Mesendoderm (in vitro differentiated cells): ENCODE measurements at regions not wholly inside any gene's neighbourhood (a gene's known extent, or its start where the extent isn't known, plus 50 kb on each side); places are given as distances from the start of the nearest gene placed in this dataset.
"Not testable (repeated sequence)": the region's sequence is repeated elsewhere in the genome, so short reads cannot be mapped to it uniquely, and the experiment has no call there.

Experiments
- DNase-seq: peaks from one replicate; pipeline ENCODE4 v3.0.0; 2013
- H2AK5ac ChIP-seq: 2 replicates; pipeline ENCODE4 v1.6.1; 2013; ENCODE audit warnings: low read length, inconsistent platforms
- H2BK120ac ChIP-seq: 2 replicates; pipeline ENCODE4 v1.6.1; 2013; ENCODE audit warnings: low read depth, mild to moderate bottlenecking, low read length, moderate library complexity, mixed read lengths
- H2BK15ac ChIP-seq: replicated peaks from 2 replicates; pipeline ENCODE4 v1.6.1; 2013; ENCODE audit warnings: low read depth, mild to moderate bottlenecking, moderate library complexity
- H2BK5ac ChIP-seq: 2 replicates; pipeline ENCODE4 v1.6.1; 2013; ENCODE audit warnings: low read length, inconsistent platforms
- H3K18ac ChIP-seq: 2 replicates; pipeline ENCODE4 v1.6.1; 2013; ENCODE audit warnings: mild to moderate bottlenecking, low read length, mixed read lengths
- H3K23ac ChIP-seq: one replicate; pipeline ENCODE4 v1.6.1; 2013; ENCODE audit warnings: low read length
- H3K27ac ChIP-seq: 2 replicates; pipeline ENCODE4 v1.5.1; 2013; ENCODE audit warnings: low read depth, mild to moderate bottlenecking, inconsistent platforms, low read length, moderate library complexity
- H3K27me3 ChIP-seq: 2 replicates; pipeline ENCODE4 v1.6.1; 2013; ENCODE audit warnings: low read length, control low read depth, mild to moderate bottlenecking, inconsistent platforms; ENCODE audit not compliant: insufficient read depth, poor library complexity
- H3K36me3 ChIP-seq: 2 replicates; pipeline ENCODE4 v1.6.1; 2013; ENCODE audit warnings: low read length, inconsistent platforms; ENCODE audit not compliant: control insufficient read depth, insufficient read depth
- H3K4ac ChIP-seq: one replicate; pipeline ENCODE4 v1.6.1; 2013; ENCODE audit warnings: low read depth, mild to moderate bottlenecking, low read length, moderate library complexity
- H3K4me1 ChIP-seq: 2 replicates; pipeline ENCODE4 v1.6.1; 2013; ENCODE audit warnings: low read depth, low read length, inconsistent platforms; ENCODE audit not compliant: control insufficient read depth
- H3K4me2 ChIP-seq: 2 replicates; pipeline ENCODE4 v1.6.1; 2013; ENCODE audit warnings: low read length
- H3K4me3 ChIP-seq: 2 replicates; pipeline ENCODE4 v1.5.1; 2013; ENCODE audit warnings: mild to moderate bottlenecking, low read length
- H3K56ac ChIP-seq: one replicate; pipeline ENCODE4 v1.6.1; 2013; ENCODE audit warnings: low read length
- H3K79me1 ChIP-seq: 2 replicates; pipeline ENCODE4 v1.6.1; 2013; ENCODE audit warnings: low read length, inconsistent platforms
- H3K79me2 ChIP-seq: 2 replicates; pipeline ENCODE4 v1.6.1; 2013; ENCODE audit warnings: mild to moderate bottlenecking, low read length; ENCODE audit not compliant: control insufficient read depth, insufficient read depth
- H3K9ac ChIP-seq: 2 replicates; pipeline ENCODE4 v1.6.1; 2013; ENCODE audit warnings: low read length, inconsistent platforms
- H4K5ac ChIP-seq: one replicate; pipeline ENCODE4 v1.6.1; 2013; ENCODE audit warnings: low read length
- H4K8ac ChIP-seq: one replicate; pipeline ENCODE4 v1.6.1; 2013; ENCODE audit warnings: low read depth, mild to moderate bottlenecking, control low read depth, low read length, moderate library complexity
- whole genome bisulfite sequencing: extraction: QIAGEN DNeasy Blood & Tissue Kit; methylation state at CpG from one replicate; pipeline ENCODE4 v1.1.7; 2013; ENCODE audit warnings: low lambda C conversion rate, missing lambda C conversion rate; ENCODE audit not compliant: insufficient coverage; ENCODE audit errors: extremely low coverage; 5-methylcytosine and 5-hydroxymethylcytosine counted together

DNA sequence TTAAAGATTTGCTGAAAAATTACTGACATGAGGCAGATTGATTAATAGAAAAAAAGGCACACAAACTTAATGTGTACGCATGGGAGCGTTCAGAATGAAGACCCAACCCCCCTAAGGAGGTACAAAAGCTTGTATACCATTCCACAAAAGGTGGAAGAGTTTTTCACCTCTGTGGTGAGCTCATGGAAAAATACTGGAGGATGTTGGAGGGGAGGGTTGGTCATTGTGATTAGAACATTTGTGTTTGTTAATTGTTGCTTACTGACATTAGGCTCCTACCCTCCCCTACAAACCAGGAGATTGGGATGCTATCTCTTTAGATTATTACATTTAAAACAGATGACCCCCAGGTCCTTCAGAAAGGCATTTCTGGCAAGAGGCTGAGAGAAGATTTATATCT is 1973.3 kb downstream of the OLFM4 start:
- Histone ChIP-seq H2BK120ac (peak overlapping the region; percentile 88), H3K27ac (peak overlapping the region; percentile 33), H3K4ac (no peak overlapping the region), H4K5ac (no peak overlapping the region), H2AK5ac (no peak overlapping the region), H3K9ac (no peak overlapping the region), H3K4me1 (peaks cover 2% of the 10 kb centered on the region), H2BK15ac (peak overlapping the region; percentile 92), H3K79me2 (no peaks in the 10 kb centered on the region), H3K36me3 (no peaks in the 10 kb centered on the region), H3K27me3 (no peaks in the 10 kb centered on the region), H3K4me3 (no peak overlapping the region), H4K8ac (peak overlapping the region; percentile 94), H3K23ac (no peak overlapping the region), H3K56ac (peak overlapping the region; percentile 47), H2BK5ac (peak overlapping the region; percentile 35), H3K79me1 (no peaks in the 10 kb centered on the region), H3K4me2 (no peak overlapping the region), H3K18ac (peak overlapping the region; percentile 97)
- peak; percentile 51 for DNase-seq
- no CpG with 5 or more reads among the region's 2 CpGs for WGBS

DNA sequence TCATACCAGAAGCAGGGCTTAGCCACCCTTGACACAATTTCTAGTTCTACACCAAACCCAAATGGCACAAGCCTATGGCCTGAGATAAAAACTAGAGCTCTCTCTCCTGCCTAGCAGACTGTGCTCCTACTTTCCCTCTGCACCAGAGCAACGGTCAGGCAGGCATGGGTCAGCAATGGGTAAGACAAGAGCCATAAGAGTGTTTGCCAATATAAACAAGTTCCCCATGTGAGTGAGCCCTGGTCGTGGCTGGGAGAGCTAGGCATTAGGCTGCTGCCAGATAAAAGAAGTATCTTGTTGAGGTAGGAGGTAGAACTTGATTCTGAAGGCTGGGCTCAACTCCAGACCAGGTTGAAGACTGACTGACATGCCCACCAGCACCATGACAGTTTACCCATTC is 1979.1 kb downstream of the OLFM4 start:
- H4K5ac ChIP-seq = no peak overlapping the region
- H3K79me2 ChIP-seq = no peaks in the 10 kb centered on the region
- no peak overlapping the region for H2AK5ac ChIP-seq
- H3K4me2 ChIP-seq = no peak overlapping the region
- DNase-seq = no peak
- no peak overlapping the region for H2BK120ac ChIP-seq
- H3K9ac ChIP-seq = no peak overlapping the region
- no peaks in the 10 kb centered on the region for H3K4me1 ChIP-seq
- H3K27ac ChIP-seq = no peak overlapping the region
- no peak overlapping the region for H2BK15ac ChIP-seq
- no peak overlapping the region for H3K4me3 ChIP-seq
- H3K36me3 ChIP-seq = no peaks in the 10 kb centered on the region
- no peak overlapping the region for H3K4ac ChIP-seq
- H4K8ac ChIP-seq = no peak overlapping the region
- H3K56ac ChIP-seq = no peak overlapping the region
- no peaks in the 10 kb centered on the region for H3K27me3 ChIP-seq
- no peak overlapping the region for H3K23ac ChIP-seq
- H3K79me1 ChIP-seq = no peaks in the 10 kb centered on the region
- no peak overlapping the region for H2BK5ac ChIP-seq
- WGBS = no CpG with 5 or more reads among the region's 2 CpGs
- H3K18ac ChIP-seq = no peak overlapping the region

DNA sequence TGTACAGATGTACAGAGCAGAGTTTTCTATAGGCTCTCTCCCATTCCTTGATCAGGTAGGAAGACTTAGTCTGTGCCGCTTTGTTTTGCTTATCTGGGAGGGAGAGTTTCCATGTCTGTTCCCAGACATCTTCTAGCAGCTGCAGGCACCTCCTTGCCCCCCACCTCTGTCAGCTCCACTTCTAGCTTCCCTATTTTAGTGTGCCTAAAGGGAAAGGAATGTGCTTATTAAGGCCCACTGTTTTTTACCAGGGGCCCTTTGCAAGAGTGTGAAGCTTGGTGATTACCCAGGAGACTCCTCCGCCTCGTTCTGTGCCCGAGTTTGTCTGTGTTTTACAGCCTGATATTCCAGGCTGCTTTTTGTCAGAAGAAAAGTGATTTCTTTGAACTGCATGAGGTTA is 1984.4 kb downstream of the OLFM4 start:
- H3K4ac ChIP-seq = no peak overlapping the region
- H3K36me3 ChIP-seq = no peaks in the 10 kb centered on the region
- no peak overlapping the region for H2BK120ac ChIP-seq
- H3K4me1 ChIP-seq = peaks cover 2% of the 10 kb centered on the region
- no CpG with 5 or more reads among the region's 4 CpGs for WGBS
- H3K79me1 ChIP-seq = no peaks in the 10 kb centered on the region
- H4K5ac ChIP-seq = no peak overlapping the region
- no peak overlapping the region for H3K9ac ChIP-seq
- H4K8ac ChIP-seq = no peak overlapping the region
- H3K27me3 ChIP-seq = no peaks in the 10 kb centered on the region
- no peaks in the 10 kb centered on the region for H3K79me2 ChIP-seq
- peak; percentile 56 for DNase-seq
- H3K27ac ChIP-seq = no peak overlapping the region
- H3K18ac ChIP-seq = no peak overlapping the region
- peak overlapping the region; percentile 25 for H3K56ac ChIP-seq
- H2BK5ac ChIP-seq = no peak overlapping the region
- H2BK15ac ChIP-seq = no peak overlapping the region
- H3K4me2 ChIP-seq = no peak overlapping the region
- no peak overlapping the region for H3K23ac ChIP-seq
- no peak overlapping the region for H2AK5ac ChIP-seq
- no peak overlapping the region for H3K4me3 ChIP-seq

DNA sequence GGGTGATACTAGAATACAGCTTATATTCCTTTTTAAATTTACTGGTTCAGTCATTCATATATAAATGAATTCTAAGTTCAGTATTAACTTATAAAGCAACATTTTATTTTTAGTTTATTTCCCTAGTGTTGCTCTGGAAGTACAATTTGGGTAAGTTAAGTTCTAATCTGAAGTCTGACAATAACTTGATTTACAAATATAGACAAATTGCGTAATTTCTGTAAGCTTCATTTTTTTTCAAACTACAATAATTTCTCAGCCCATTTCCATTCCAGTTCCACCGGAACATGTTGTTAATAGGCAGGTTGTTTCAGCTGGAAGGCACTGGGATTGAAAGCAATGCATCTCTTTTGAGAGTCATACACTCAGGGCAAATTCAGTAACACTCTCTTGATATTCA is 2000.7 kb downstream of the OLFM4 start:
- Histone ChIP-seq H4K8ac (no peak overlapping the region), H2BK5ac (no peak overlapping the region), H3K4ac (no peak overlapping the region), H3K27ac (no peak overlapping the region), H3K79me2 (no peaks in the 10 kb centered on the region), H3K4me2 (no peak overlapping the region), H3K27me3 (no peaks in the 10 kb centered on the region), H3K4me3 (no peak overlapping the region), H3K9ac (no peak overlapping the region), H2BK120ac (no peak overlapping the region), H3K23ac (no peak overlapping the region), H2BK15ac (no peak overlapping the region), H2AK5ac (no peak overlapping the region), H3K56ac (no peak overlapping the region), H3K36me3 (no peaks in the 10 kb centered on the region), H4K5ac (no peak overlapping the region), H3K79me1 (no peaks in the 10 kb centered on the region), H3K18ac (no peak overlapping the region), H3K4me1 (no peaks in the 10 kb centered on the region)
- no peak for DNase-seq
- WGBS = no CpG with 5 or more reads among the region's 2 CpGs

DNA sequence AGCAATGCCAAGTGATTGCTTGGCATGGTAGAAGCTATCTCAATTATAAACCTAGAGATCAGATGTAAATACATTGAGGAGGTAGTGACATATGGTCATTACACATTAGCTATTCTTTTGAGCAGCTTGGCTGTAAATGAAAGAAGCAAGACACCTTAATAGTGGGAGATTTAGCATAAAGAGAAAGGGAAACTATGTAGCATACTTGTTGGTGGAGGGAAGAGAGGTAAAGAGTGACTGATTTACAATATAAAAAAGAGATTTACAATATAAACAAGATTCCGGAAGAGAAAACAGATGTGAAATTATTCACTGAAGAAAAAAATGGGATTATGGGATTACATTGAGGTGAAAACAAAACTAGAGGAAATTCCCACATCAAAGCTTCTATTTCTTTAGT is 2009.6 kb downstream of the OLFM4 start:
- no peaks in the 10 kb centered on the region for H3K27me3 ChIP-seq
- H3K4me1 ChIP-seq = no peaks in the 10 kb centered on the region
- no peak overlapping the region for H2AK5ac ChIP-seq
- no peak for DNase-seq
- H2BK120ac ChIP-seq = no peak overlapping the region
- H3K4me2 ChIP-seq = no peak overlapping the region
- H2BK15ac ChIP-seq = no peak overlapping the region
- no peak overlapping the region for H3K23ac ChIP-seq
- H3K56ac ChIP-seq = no peak overlapping the region
- no peak overlapping the region for H3K9ac ChIP-seq
- no peak overlapping the region for H3K4ac ChIP-seq
- H3K36me3 ChIP-seq = no peaks in the 10 kb centered on the region
- no peaks in the 10 kb centered on the region for H3K79me2 ChIP-seq
- H3K79me1 ChIP-seq = no peaks in the 10 kb centered on the region
- H4K8ac ChIP-seq = no peak overlapping the region
- H4K5ac ChIP-seq = no peak overlapping the region
- H3K18ac ChIP-seq = no peak overlapping the region
- no peak overlapping the region for H3K27ac ChIP-seq
- WGBS = no CpG with 5 or more reads among the region's 1 CpG
- no peak overlapping the region for H2BK5ac ChIP-seq
- no peak overlapping the region for H3K4me3 ChIP-seq

- no CpG with 5 or more reads among the region's 24 CpGs for WGBS
- H3K18ac ChIP-seq, H3K4me3 ChIP-seq, H3K4me2 ChIP-seq, H3K36me3 ChIP-seq, H4K8ac ChIP-seq, H3K79me2 ChIP-seq, H2BK15ac ChIP-seq, H3K9ac ChIP-seq, DNase-seq, H3K79me1 ChIP-seq, H2BK5ac ChIP-seq, H3K4me1 ChIP-seq, H2BK120ac ChIP-seq, H3K4ac ChIP-seq, H3K27ac ChIP-seq, H3K27me3 ChIP-seq, H4K5ac ChIP-seq, H3K23ac ChIP-seq, H2AK5ac ChIP-seq, H3K56ac ChIP-seq: not testable (repeated sequence)
Observed at GRCh38 chr13:55053891-55054550, 2025.4 kb downstream of the OLFM4 start.
